DMS 273 (cell line): ENCODE measurements at regions not wholly inside any gene's neighbourhood (a gene's known extent, or its start where the extent isn't known, plus 50 kb on each side); places are given as distances from the start of the nearest gene placed in this dataset.

Experiments
- DNase-seq: peaks from one replicate; lab custom pipeline; 2025; ENCODE audit not compliant: unreplicated experiment; lab: John Stamatoyannopoulos, UW

DNA sequence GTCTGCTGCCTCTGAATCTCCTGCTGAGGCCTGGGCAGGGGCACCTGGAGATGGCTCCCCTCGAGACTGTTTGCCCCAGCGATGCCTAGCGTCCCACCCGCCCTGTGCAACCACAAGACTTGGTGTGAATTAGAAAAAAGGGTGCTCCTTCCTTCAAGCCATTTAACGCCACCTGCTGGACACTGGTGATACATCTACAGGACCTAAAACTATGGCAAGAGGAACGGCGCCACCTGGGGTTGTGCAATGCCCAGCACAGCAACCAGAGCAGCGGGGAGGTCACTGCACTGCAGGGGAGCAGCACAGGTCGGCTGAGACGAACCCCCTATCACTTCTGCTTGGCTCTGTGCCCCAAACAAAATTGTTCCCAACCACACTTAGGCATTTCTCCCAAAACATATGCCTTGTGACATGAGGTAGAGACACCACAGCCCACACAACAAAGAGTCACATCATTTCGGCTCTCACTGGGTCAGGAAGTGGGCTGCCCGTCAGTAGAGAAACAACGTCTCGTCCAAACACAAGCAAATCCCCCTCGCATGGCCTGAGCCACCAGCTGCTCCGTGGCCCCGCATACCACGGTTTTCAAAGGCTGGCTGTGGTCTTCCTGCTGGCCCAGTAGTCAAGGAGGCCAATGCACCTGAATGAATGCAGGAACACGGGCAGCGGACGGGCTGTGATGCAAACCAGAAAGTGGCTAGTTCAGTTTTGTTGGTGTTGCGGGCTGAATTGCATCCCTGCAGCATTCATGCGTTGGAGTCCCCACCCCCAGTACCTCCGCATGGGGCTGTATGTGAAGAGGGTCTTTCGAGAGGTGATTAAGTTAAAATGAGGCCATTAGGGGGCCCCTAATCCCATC is 171.9 kb downstream of the SHANK2 start:
- DNase-seq, result peak; percentile 90

DNA sequence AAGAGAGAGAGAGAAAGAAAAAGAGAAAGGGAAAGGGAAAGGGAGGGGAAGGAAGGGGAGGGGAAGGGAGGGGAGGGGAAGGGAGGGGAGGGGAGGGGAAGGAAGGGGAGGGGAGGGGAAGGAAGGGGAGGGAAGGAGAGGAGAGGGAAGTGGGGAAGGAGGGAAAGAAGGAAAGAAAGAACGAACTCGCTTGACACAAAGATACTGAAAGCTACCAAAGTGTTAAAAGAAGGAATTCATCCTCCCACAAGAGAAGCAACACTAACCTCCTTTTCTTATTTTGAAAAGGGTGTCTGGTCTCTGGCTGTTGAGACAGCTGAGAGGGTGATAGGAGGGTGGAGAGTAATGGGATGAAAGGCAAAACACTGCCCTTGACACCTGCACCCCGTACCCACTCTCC is 172.6 kb downstream of the SHANK2 start:
- DNase-seq, result no peak

DNA sequence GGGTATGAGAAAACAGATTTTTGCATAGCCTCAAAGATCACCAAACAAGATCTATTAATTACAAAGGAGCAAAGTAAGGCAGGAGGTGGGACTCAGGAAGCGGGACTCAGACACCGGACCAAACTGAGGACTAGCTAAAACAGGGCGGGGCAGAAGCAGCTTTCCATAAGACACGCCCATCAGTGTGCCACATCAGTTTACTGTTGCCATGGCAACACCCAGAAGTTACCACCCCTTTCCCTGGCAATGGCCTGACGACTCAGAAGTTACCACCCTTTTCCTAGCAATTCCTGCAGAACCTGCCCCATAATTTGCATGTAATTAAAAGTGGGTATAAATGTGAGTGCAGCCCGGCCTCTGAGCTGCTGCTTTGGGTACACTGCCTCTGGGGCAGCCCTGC is 173.9 kb downstream of the SHANK2 start:
- peak; percentile 6 for DNase-seq

- no peak for DNase-seq
These were observed 175.7 kb downstream of the SHANK2 start for GRCh38 chr11:71076525-71077304.

DNA sequence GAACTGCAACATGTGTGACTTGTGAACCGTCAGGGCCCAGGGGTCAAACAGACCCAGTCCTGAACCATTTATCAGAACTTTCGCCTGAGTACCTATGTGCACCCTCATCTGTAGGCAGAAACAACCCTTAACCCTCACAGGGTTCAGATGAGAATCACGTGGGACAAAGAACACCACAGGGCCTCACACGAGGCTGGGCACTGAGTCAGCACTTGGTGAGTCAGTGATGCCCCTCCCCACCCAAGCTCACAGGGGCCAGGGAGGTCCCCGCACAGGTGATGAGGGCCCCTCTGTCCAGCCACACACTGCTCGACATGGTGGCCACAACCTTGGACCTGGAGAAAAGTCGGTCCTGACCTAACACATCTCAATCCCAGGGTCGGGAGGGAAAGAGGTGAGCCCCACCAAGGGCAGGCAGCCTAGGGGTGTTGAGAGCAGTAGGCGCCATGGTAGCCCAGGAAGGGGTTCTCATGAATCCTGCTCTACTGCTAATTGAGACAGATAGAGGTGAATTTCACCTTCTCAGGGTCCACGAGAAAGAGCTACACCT is 176.4 kb downstream of the SHANK2 start:
- no peak for DNase-seq

DNA sequence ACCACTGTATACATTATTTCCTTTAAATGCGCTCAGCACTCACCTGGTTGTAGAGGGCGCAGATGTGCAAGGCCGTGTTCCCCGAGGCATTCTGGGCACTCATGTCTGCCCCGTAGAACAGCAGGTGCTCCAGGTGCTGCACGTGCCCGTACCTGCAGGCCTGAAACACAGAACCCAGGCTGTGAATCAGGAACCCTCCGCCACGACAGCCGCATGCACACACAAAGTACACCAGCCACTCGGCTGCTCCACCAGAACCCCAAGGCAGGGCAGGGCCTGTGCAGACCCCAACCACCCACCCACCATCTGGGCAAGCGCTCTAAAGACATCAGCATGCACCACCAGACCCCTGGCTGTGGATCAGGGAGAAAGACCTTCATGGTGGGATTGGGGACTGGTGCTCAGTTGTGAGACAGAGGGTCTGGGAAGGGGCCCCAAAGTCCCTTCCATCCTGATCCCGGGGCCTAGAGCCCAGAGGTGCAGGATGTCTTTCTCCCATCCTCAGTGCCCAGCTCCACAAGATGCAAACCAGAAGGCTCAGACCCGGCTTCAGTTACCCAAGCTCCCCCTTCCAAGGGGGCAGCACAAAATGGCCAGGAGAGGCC is 177.2 kb downstream of the SHANK2 start:
- no peak for DNase-seq

DNA sequence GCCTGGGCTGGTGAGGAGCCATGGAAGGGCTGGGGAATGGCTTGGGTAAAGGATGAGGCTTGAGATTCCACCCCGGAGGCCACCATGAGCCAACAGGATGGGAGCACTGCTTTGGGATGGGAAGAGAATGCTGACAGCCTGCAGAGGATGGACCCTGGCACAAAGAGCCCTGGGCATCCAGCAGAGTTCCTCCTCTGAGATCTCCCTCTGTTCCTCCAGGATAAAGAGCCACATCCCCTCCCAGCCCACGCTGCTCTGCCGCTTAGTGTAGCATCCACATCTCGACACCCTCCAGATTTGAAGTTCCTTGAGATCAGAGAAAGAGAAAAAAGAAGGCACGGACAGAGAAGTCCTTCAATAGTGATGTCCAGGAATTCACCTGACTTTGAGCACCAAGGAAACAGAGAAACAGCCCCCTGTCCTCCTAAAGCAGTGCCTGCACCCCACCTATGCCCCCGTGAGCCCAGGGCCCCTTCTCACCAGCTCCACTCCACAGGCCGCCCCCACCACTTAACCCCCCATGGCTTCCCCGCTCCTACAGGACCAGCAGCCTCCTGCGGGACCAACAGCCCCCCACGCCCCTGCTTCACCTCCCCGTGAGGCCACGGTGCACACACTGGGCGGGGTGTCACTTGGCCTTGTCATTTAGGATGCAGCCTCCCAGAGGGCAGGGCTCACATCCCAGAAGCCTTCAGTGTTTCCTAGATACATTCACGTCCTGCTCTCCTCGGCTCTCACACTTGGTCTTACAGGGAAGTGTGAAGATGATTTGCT is 180.5 kb downstream of the SHANK2 start:
- DNase-seq, result no peak

DNA sequence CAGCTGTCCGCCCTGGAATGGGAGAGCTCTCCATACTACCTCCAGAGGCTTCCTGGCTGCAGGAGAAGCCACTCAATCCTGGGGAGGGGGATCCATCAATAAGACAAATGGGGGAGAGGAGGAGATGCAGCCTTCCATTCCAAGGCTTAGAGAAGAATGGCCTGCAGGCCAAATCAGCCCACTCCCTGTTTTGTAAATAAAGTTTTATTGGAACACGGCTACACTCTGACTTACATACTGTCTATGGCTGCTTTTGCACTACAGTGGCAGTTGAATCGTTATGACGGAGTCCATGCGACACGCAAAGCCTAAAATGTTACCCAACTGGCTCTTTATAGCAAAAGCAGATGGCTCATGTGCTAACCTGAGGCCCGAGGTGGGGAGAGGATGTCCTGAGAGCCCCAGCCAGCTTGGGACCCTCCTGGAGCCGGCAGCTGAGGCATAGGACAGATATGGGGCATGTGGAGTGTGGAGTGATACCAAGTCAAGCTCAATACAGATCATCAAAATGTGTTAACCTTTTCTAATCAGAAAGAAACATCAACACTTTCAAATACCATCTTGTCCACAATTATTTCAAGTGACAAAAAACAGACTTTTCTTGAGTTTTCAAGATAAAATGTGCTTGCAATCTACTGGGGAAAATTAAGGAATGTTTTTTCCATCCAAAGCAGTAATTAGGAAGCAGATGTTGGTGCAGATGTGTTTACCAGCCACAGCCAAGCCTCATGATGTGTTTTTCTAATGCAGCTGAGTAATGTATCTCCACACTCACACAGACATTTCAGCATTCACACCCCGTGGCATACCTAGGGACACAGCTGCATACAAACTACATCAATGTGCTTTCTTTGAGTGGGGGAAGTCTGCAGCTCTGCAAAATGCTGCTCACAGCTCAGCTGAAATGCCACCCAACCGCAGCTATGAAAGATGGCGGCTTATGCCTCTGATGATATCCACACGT is 181.6 kb downstream of the SHANK2 start:
- DNase-seq, result no peak

DNA sequence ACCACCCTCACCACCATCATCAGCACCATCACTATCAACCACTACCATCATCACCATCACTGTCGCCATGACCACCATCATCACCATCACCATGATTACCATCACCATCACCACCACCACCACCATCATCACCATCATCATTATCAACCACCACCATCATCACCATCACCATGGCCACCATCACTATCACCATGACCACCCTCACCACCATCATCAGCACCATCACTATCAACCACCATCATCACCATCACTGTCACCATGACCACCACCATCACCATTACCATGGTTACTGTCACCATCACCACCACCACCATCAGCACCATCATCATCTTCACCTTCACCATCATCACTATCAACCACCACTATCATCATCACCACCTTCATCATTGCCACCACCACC is 183.4 kb downstream of the SHANK2 start:
- no peak for DNase-seq

DNA sequence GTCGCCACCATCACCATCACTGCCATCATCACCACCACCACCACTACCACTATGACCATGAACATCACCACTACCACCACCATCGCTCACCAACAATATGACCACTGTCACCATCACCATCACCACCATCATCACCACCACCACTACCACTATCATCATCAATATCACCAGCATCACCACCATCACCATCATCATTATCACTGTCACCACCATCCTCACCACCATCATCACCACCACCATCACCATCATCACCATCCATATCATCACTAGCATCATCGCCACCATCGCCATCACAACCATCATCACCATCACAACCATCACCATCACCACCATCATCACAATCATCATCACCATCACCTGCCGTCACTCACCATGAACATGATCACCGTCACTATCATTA is 184.6 kb downstream of the SHANK2 start:
- DNase-seq, result no peak

DNA sequence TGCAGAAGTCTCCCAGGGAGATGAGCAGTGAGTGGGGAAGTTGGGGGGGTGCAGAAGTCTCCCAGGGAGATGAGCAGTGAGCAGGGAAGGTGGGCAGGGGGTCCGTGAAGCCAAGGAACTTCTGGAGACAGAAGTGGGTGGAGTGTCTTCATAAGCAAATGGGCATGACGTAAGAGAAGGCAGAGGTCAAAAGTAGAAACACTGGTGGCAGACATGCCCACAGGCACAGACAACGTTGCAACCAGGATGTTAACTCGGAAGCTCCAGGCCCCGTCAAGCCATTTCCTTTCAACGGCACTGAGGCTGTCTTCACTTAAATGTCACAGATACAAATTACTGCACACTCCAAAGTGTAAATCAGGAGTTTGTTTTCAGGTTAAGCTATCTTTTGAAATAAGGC is 186.1 kb downstream of the SHANK2 start:
- DNase-seq, result no peak

DNA sequence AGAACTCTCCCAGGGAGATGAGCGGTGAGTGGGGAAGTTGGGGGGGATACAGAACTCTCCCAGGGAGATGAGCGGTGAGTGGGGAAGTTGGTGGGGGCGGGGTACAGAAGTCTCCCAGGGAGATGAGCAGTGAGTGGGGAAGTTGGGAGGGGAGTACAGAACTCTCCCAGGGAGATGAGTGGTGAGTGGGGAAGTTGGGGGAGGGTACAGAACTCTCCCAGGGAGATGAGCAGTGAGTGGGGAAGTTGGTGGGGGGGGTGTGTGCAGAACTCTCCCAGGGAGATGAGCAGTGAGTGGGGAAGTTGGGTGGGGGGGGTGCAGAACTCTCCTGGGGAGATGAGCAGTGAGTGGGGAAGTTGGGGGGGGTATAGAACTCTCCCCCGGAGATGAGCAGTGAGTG is 186.5 kb downstream of the SHANK2 start:
- no peak for DNase-seq

GRCh38 chr11:71064702-71065515 is 187.5 kb downstream of the SHANK2 start:
- no peak for DNase-seq

DNA sequence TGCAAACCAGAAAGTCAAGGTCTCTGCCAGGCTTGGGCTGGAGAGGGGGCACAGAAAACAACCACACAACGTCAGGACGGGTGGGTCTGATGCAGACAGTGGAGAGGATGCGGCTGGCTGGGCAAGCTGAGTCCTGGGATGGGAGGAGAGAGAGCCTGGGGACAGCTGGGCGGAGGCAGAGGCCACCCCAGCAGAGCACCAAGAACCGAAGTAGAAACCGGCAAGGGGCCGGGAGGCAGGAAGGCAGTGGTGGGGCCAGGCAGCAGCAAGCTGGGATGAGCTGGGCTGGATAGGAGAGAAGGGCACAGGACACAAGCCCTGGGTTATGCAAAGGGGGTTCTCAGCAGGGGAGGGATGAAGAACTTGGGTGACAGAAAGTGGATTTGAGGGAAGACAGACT is 188.2 kb downstream of the SHANK2 start:
- DNase-seq, result no peak

- DNase-seq, result no peak
These were observed 189.2 kb downstream of the SHANK2 start for GRCh38 chr11:71063129-71063528.

DNA sequence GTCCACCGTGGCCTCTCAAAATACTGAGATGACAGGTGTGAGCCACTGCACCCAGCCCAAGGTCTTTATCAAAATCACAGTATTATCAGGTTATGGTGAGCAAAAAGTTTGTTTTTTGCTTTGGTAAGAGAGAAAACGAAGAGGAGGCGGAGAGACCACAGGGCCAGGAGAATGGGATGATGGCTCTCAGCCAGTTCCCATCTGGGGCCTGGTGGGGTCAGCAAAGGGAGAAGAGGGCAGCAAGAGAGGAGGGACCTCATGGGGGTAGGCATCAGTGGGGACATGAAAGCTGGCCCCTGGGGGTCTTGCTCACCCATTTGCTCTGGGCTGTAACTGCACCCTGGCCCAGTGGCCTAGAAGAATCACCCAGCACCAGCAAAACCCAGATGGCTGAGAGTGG is 190.2 kb downstream of the SHANK2 start:
- DNase-seq, result no peak

GRCh38 chr11:71060391-71060791 is 192.0 kb downstream of the SHANK2 start:
- DNase-seq, result no peak

DNA sequence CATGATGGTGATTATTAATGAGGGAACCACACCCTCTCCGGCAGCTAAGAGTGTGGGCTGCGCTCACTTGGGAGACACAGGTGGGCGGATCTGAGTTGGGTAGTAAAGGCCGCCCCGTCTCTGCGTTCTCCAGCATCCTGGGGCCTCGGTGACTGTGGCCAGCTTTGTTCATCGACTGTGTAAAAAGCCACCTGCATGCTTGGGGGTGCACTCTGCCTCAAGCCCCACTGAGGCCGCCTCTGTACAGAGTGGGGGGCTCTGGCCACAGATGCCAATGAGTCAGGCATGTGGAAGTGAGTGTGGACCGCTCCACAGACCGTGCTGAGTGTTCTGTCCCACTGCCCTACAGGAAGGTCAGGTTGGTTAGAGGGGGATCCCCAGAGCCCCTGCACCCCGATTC is 192.7 kb downstream of the SHANK2 start:
- DNase-seq, result no peak

DNA sequence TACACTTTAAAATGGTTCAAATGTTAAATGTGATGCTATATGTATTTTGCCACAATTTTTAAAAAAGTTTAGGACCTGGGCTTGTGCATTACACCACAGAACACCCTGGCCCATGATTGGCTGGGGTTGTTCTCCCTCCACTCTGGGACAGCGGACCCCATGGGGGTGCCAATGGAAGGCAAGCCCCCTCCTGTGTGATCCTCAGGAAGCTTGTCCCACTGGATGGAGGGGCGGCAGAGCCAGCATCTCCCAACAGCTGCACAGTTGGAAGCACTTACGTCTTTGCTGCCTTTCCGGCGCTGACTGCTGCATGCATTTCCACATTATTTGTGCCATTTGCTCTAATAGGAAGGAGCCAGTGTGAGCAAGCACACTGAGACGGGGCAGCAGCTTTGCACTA is 196.5 kb downstream of the SHANK2 start:
- no peak for DNase-seq
